ENCODE measurements at regions not wholly inside any gene's neighbourhood (a gene's known extent, or its start where the extent isn't known, plus 50 kb on each side); places are given as distances from the start of the nearest gene placed in this dataset.

GRCh38 chr18:24683925-24684324 is 223.5 kb downstream of the HRH4 start:
- Histone ChIP-seq H3K79me2 (ENCODE audit: insufficient read depth, low read depth, low read length) (no peaks in the 10 kb centered on the region), H2AFZ (ENCODE audit: low read length) (no peak overlapping the region), H3K4me2 (ENCODE audit: low read length) (no peak overlapping the region), H3K4me1 (ENCODE audit: insufficient read depth, low read length, poor library complexity, severe bottlenecking) (no peaks in the 10 kb centered on the region), H3K4me3 (ENCODE audit: low read depth, low read length, poor library complexity, severe bottlenecking) (no peak overlapping the region), H3K36me3 (ENCODE audit: insufficient read depth, low read length) (no peaks in the 10 kb centered on the region), H3K9me3 (ENCODE audit: low read length) (no peaks in the 10 kb centered on the region), H3K27ac (ENCODE audit: low read depth, low read length, poor library complexity, severe bottlenecking) (no peak overlapping the region), H4K20me1 (ENCODE audit: insufficient read depth, low read length) (no peaks in the 10 kb centered on the region), H3K9me2 (ENCODE audit: insufficient read depth, low read length) (no peaks in the 10 kb centered on the region)
- TF ChIP-seq, protein P1, sequence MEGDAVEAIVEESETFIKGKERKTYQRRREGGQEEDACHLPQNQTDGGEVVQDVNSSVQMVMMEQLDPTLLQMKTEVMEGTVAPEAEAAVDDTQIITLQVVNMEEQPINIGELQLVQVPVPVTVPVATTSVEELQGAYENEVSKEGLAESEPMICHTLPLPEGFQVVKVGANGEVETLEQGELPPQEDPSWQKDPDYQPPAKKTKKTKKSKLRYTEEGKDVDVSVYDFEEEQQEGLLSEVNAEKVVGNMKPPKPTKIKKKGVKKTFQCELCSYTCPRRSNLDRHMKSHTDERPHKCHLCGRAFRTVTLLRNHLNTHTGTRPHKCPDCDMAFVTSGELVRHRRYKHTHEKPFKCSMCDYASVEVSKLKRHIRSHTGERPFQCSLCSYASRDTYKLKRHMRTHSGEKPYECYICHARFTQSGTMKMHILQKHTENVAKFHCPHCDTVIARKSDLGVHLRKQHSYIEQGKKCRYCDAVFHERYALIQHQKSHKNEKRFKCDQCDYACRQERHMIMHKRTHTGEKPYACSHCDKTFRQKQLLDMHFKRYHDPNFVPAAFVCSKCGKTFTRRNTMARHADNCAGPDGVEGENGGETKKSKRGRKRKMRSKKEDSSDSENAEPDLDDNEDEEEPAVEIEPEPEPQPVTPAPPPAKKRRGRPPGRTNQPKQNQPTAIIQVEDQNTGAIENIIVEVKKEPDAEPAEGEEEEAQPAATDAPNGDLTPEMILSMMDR (conservative IDR thresholded peaks at IDR 0.05; ENCODE audit: low read length), result no peak
- TF ChIP-seq EZH2phosphoT487 (IDR thresholded peaks at IDR 0.05; ENCODE audit: borderline replicate concordance, low read depth, low read length), result no peak
- intact Hi-C loops (cut with micrococcal nuclease; ENCODE audit: unreplicated experiment), result no loop called here
- peak; percentile 26 for DNase-seq (ENCODE audit: low spot score)
- ChIA-PET POLR2A (no interaction called here), CTCF (ENCODE audit: unreplicated experiment) (no interaction called here)
- no TSS peak for BruUV-seq (replicated peaks)

DNA sequence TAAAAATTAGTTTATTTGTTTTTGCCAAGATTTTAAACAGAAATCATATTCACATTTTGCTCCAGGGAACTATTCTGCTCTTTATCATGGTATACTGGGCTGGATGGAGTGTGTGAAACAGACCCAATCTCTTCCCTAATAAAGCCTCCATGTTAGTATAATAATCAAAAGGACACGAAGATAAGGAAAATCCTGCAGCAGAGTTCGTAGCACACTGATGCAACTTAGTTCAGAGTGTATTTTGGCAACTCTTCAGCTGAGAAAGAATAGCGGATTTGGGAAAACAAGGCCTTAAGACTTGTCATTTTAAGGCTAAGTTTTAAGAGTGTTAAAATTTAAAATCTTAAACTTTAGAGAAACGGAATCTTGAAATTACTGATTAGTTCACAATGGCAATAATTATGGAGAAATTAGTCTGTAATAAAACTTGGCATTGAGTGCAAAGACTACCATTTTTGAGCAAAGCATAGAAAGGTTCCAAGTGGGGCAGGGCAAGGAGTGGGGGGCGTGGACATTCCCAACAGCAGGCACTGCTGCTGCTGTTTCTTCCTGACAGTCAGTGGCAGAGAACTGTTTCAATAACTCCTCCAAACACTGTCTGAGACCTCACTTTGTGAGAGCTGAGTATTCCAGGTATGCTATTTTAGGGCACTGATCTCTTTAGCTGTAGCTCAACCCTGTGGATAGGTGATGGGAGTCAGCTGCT is 225.0 kb downstream of the HRH4 start:
- TF ChIP-seq, protein P1 (conservative IDR thresholded peaks at IDR 0.05; ENCODE audit: low read length), result no peak
- no peak for TF ChIP-seq EZH2phosphoT487 (IDR thresholded peaks at IDR 0.05; ENCODE audit: borderline replicate concordance, low read depth, low read length)
- Histone ChIP-seq H3K79me2 (ENCODE audit: insufficient read depth, low read depth, low read length) (no peaks in the 10 kb centered on the region), H3K9me2 (ENCODE audit: insufficient read depth, low read length) (no peaks in the 10 kb centered on the region), H3K27ac (ENCODE audit: low read depth, low read length, poor library complexity, severe bottlenecking) (no peak overlapping the region), H3K4me1 (ENCODE audit: insufficient read depth, low read length, poor library complexity, severe bottlenecking) (no peaks in the 10 kb centered on the region), H3K36me3 (ENCODE audit: insufficient read depth, low read length) (no peaks in the 10 kb centered on the region), H4K20me1 (ENCODE audit: insufficient read depth, low read length) (no peaks in the 10 kb centered on the region), H3K4me2 (ENCODE audit: low read length) (no peak overlapping the region), H2AFZ (ENCODE audit: low read length) (no peak overlapping the region), H3K9me3 (ENCODE audit: low read length) (no peaks in the 10 kb centered on the region), H3K4me3 (ENCODE audit: low read depth, low read length, poor library complexity, severe bottlenecking) (no peak overlapping the region)
- DNase-seq (ENCODE audit: low spot score), result no peak
- no TSS peak for BruUV-seq (replicated peaks)
- ChIA-PET POLR2A (interaction anchor here (0.5 to 1.0 kb wide), 2 partner anchors 10 to 303 kb away, joined by 4 read pairs; no protein-coding TSS in a partner anchor), CTCF (ENCODE audit: unreplicated experiment) (no interaction called here)
- intact Hi-C loops (cut with micrococcal nuclease; ENCODE audit: unreplicated experiment), result loop anchor here (5.0 kb wide), 1 partner anchor 48 kb away; no protein-coding TSS in a partner anchor

GRCh38 chr18:24695168-24695567 is 234.7 kb downstream of the HRH4 start:
- no peak for DNase-seq (ENCODE audit: low spot score)
- Histone ChIP-seq H3K4me3 (ENCODE audit: low read depth, low read length, poor library complexity, severe bottlenecking) (no peak overlapping the region), H3K9me2 (ENCODE audit: insufficient read depth, low read length) (no peaks in the 10 kb centered on the region), H3K79me2 (ENCODE audit: insufficient read depth, low read depth, low read length) (no peaks in the 10 kb centered on the region), H3K36me3 (ENCODE audit: insufficient read depth, low read length) (no peaks in the 10 kb centered on the region), H3K27ac (ENCODE audit: low read depth, low read length, poor library complexity, severe bottlenecking) (no peak overlapping the region), H2AFZ (ENCODE audit: low read length) (no peak overlapping the region), H3K4me1 (ENCODE audit: insufficient read depth, low read length, poor library complexity, severe bottlenecking) (no peaks in the 10 kb centered on the region), H4K20me1 (ENCODE audit: insufficient read depth, low read length) (no peaks in the 10 kb centered on the region), H3K9me3 (ENCODE audit: low read length) (no peaks in the 10 kb centered on the region), H3K4me2 (ENCODE audit: low read length) (no peak overlapping the region)
- ChIA-PET CTCF (ENCODE audit: unreplicated experiment) (no interaction called here), POLR2A (interaction anchor here (0.6 to 1.4 kb wide), 3 partner anchors 11 to 76 kb away, joined by 3 to 4 read pairs (median 3); no protein-coding TSS in a partner anchor)
- TF ChIP-seq, protein P1 (conservative IDR thresholded peaks at IDR 0.05; ENCODE audit: low read length), result no peak
- no peak for TF ChIP-seq EZH2phosphoT487 (IDR thresholded peaks at IDR 0.05; ENCODE audit: borderline replicate concordance, low read depth, low read length)
- no TSS peak for BruUV-seq (replicated peaks)
- intact Hi-C loops (cut with micrococcal nuclease; ENCODE audit: unreplicated experiment), result no loop called here

All from OCI-LY7 (cell line).